ENCODE measurements at regions not wholly inside any gene's neighbourhood (a gene's known extent, or its start where the extent isn't known, plus 50 kb on each side); places are given as distances from the start of the nearest gene placed in this dataset.

GRCh38 chr1:184276416-184276815, 110.4 kb upstream of the C1orf21 start:
- no peak for ATAC-seq
- no peak for TF ChIP-seq CTCF (IDR thresholded peaks at IDR 0.05)
- intact Hi-C loops (cut with micrococcal nuclease) = no loop called here
- WGBS (ENCODE audit: insufficient coverage) = 91% methylated on average over 2 of the region's 3 CpGs
- no peaks in the 10 kb centered on the region for H3K36me3 ChIP-seq (ENCODE audit: control insufficient read depth, insufficient read depth, low read length)
- Mint-ChIP-seq H3K27me3 (ENCODE audit: low read depth in 2 of 2) (peaks cover 21 to 32% of the 10 kb centered on the region in 2 donors), H3K4me3 (no peak overlapping the region), H3K27ac (no peak overlapping the region), H3K9me3 (no peaks in the 10 kb centered on the region), H3K36me3 (no peaks in the 10 kb centered on the region), H3K4me1 (no peaks in the 10 kb centered on the region)
- H3K27ac ChIP-seq (ENCODE audit: low read length) = no peak overlapping the region
- H3K4me3 ChIP-seq (ENCODE audit: low read length) = no peak overlapping the region
- no peaks in the 10 kb centered on the region for H3K27me3 ChIP-seq (ENCODE audit: control insufficient read depth, insufficient read depth, low read length)
- no peak for DNase-seq
- no peaks in the 10 kb centered on the region for H3K9me3 ChIP-seq (ENCODE audit: control insufficient read depth, insufficient read depth, low read length)
- no peaks in the 10 kb centered on the region for H3K4me1 ChIP-seq (ENCODE audit: control insufficient read depth, insufficient read depth, low read length)

- Histone ChIP-seq H3K27me3 (ENCODE audit: control insufficient read depth, insufficient read depth, low read length) (no peaks in the 10 kb centered on the region), H3K9me3 (ENCODE audit: control insufficient read depth, insufficient read depth, low read length) (no peaks in the 10 kb centered on the region), H3K27ac (ENCODE audit: low read length) (no peak overlapping the region), H3K36me3 (ENCODE audit: control insufficient read depth, insufficient read depth, low read length) (no peaks in the 10 kb centered on the region), H3K4me3 (ENCODE audit: low read length) (no peak overlapping the region), H3K4me1 (ENCODE audit: control insufficient read depth, insufficient read depth, low read length) (no peaks in the 10 kb centered on the region)
- no peak for ATAC-seq
- no peaks in the 10 kb centered on the region for H3K9me3 Mint-ChIP-seq
- H3K27ac Mint-ChIP-seq = no peak overlapping the region
- H3K4me1 Mint-ChIP-seq = no peaks in the 10 kb centered on the region
- peaks cover 8 to 12% of the 10 kb centered on the region in 2 donors for H3K27me3 Mint-ChIP-seq (ENCODE audit: low read depth in 2 of 2)
- no peaks in the 10 kb centered on the region for H3K36me3 Mint-ChIP-seq
- H3K4me3 Mint-ChIP-seq = no peak overlapping the region
- DNase-seq = no peak
- WGBS (ENCODE audit: insufficient coverage) = 96% methylated on average over 7 of the region's 7 CpGs
- intact Hi-C loops (cut with micrococcal nuclease) = no loop called here
- TF ChIP-seq CTCF (IDR thresholded peaks at IDR 0.05) = no peak
These were observed 106.8 kb upstream of the C1orf21 start for GRCh38 chr1:184279911-184280458.

GRCh38 chr1:184283999-184284398, 102.8 kb upstream of the C1orf21 start:
- no peaks in the 10 kb centered on the region for H3K9me3 ChIP-seq (ENCODE audit: control insufficient read depth, insufficient read depth, low read length)
- TF ChIP-seq CTCF (IDR thresholded peaks at IDR 0.05) = no peak
- no peaks in the 10 kb centered on the region for H3K27me3 ChIP-seq (ENCODE audit: control insufficient read depth, insufficient read depth, low read length)
- no peaks in the 10 kb centered on the region for H3K36me3 ChIP-seq (ENCODE audit: control insufficient read depth, insufficient read depth, low read length)
- Mint-ChIP-seq H3K36me3 (no peaks in the 10 kb centered on the region), H3K4me3 (no peak overlapping the region), H3K9me3 (no peaks in the 10 kb centered on the region), H3K4me1 (no peaks in the 10 kb centered on the region), H3K27me3 (ENCODE audit: low read depth in 2 of 2) (peaks cover 3 to 7% of the 10 kb centered on the region in 2 donors), H3K27ac (no peak overlapping the region)
- no peak for ATAC-seq
- 75% methylated on average over 1 of the region's 1 CpG for WGBS (ENCODE audit: insufficient coverage)
- H3K4me1 ChIP-seq (ENCODE audit: control insufficient read depth, insufficient read depth, low read length) = no peaks in the 10 kb centered on the region
- no peak for DNase-seq
- no peak overlapping the region for H3K27ac ChIP-seq (ENCODE audit: low read length)
- H3K4me3 ChIP-seq (ENCODE audit: low read length) = no peak overlapping the region
- intact Hi-C loops (cut with micrococcal nuclease) = no loop called here

- Histone ChIP-seq H3K27ac (ENCODE audit: low read length) (no peak overlapping the region), H3K27me3 (ENCODE audit: control insufficient read depth, insufficient read depth, low read length) (no peaks in the 10 kb centered on the region), H3K36me3 (ENCODE audit: control insufficient read depth, insufficient read depth, low read length) (no peaks in the 10 kb centered on the region), H3K4me3 (ENCODE audit: low read length) (no peak overlapping the region), H3K4me1 (ENCODE audit: control insufficient read depth, insufficient read depth, low read length) (no peaks in the 10 kb centered on the region), H3K9me3 (ENCODE audit: control insufficient read depth, insufficient read depth, low read length) (peaks cover under 1% of the 10 kb centered on the region)
- Mint-ChIP-seq H3K4me1 (no peaks in the 10 kb centered on the region), H3K27ac (no peak overlapping the region), H3K4me3 (no peak overlapping the region), H3K27me3 (ENCODE audit: low read depth in 2 of 2) (peaks cover 0 to 3% of the 10 kb centered on the region in 2 donors), H3K9me3 (no peaks in the 10 kb centered on the region), H3K36me3 (no peaks in the 10 kb centered on the region)
- DNase-seq (no peak), ATAC-seq (no peak)
- WGBS (ENCODE audit: insufficient coverage) = no CpG with 5 or more reads among the region's 1 CpG
- no peak for TF ChIP-seq CTCF (IDR thresholded peaks at IDR 0.05)
- intact Hi-C loops (cut with micrococcal nuclease) = no loop called here
These were observed 101.9 kb upstream of the C1orf21 start for GRCh38 chr1:184284900-184285299.

Data from natural killer cell (primary cell).